ENCODE measurements at regions not wholly inside any gene's neighbourhood (a gene's known extent, or its start where the extent isn't known, plus 50 kb on each side); places are given as distances from the start of the nearest gene placed in this dataset.

GRCh38 chr1:195903203-195903602, 705.0 kb downstream of the KCNT2 start:
- no peak for TF ChIP-seq NFE2L2 (conservative IDR thresholded peaks at IDR 0.05; ENCODE audit: low read length)
- TF ChIP-seq REST (IDR thresholded peaks at IDR 0.05), result no peak
- no peak for TF ChIP-seq CHD4 (IDR thresholded peaks at IDR 0.05; ENCODE audit: borderline replicate concordance)
- TF ChIP-seq EP300 (IDR thresholded peaks at IDR 0.05), result no peak
- TF ChIP-seq MAFK (IDR thresholded peaks at IDR 0.05; ENCODE audit: partially characterized antibody), result no peak
- TF ChIP-seq NR3C1 (IDR thresholded peaks at IDR 0.05), result no peak
- TF ChIP-seq CEBPB (IDR thresholded peaks at IDR 0.05), result no peak
- Histone ChIP-seq H3K4me3 (no peak overlapping the region), H3K27ac (no peak overlapping the region), H3K9me3 (no peaks in the 10 kb centered on the region), H3K4me1 (no peaks in the 10 kb centered on the region), H3K4me2 (no peak overlapping the region)
- 37% methylated on average over 3 of the region's 3 CpGs for WGBS (ENCODE audit: missing lambda C conversion rate)
- ATAC-seq, result no peak
- DNase-seq (ENCODE audit: low read depth in 1 of 2, low spot score in 1 of 2), result no peak
- POLR2A ChIA-PET, result no interaction called here
- CTCF ChIA-PET, result no interaction called here
- FAIRE-seq, result no peak

DNA sequence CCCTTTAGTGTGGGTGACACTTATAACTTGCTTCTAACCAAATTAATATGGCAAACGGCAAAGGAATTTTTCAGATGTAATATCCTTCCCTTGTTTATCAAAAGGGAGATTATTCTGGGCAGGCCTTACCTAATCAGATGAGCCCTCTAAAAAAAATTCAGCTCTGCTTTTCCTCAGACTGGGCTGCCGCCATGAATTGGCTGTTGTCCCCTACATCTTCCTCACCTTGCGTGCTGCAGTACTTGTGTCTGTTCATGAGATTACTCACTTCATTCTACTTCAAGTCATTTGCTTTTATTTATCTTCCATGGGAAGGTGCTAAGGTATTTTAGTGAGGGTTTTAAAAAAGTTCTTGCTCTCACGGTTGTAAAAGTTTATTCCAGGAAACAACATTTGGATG, 705.5 kb downstream of the KCNT2 start:
- H3K4me1 ChIP-seq, result no peaks in the 10 kb centered on the region
- ChIA-PET CTCF (no interaction called here), POLR2A (no interaction called here)
- no peak overlapping the region for H3K4me2 ChIP-seq
- DNase-seq (ENCODE audit: low read depth in 1 of 2, low spot score in 1 of 2), result no peak
- TF ChIP-seq NR3C1 (IDR thresholded peaks at IDR 0.05), result no peak
- TF ChIP-seq FOXS1 (CRISPR knock-in tag; IDR thresholded peaks at IDR 0.05), result no peak
- TF ChIP-seq FOSB (CRISPR knock-in tag; IDR thresholded peaks at IDR 0.05), result no peak
- no peak for TF ChIP-seq RAD21 (conservative IDR thresholded peaks at IDR 0.05 in 1 of 2, IDR thresholded peaks at IDR 0.05 in 1 of 2)
- TF ChIP-seq FOSL2 (IDR thresholded peaks at IDR 0.05), result no peak
- no peak for TF ChIP-seq FOSL2 (CRISPR knock-in tag; IDR thresholded peaks at IDR 0.05)
- TF ChIP-seq NFE2L2 (conservative IDR thresholded peaks at IDR 0.05; ENCODE audit: low read length), result no peak
- no peak for TF ChIP-seq TFCP2L1 (CRISPR knock-in tag; IDR thresholded peaks at IDR 0.05)
- no peak for TF ChIP-seq POLR2A (IDR thresholded peaks at IDR 0.05; ENCODE audit: low read length)
- no peak for TF ChIP-seq KDM5A (IDR thresholded peaks at IDR 0.05)
- TF ChIP-seq, protein P1, sequence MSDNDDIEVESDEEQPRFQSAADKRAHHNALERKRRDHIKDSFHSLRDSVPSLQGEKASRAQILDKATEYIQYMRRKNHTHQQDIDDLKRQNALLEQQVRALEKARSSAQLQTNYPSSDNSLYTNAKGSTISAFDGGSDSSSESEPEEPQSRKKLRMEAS (IDR thresholded peaks at IDR 0.05), result no peak
- TF ChIP-seq JUN (IDR thresholded peaks at IDR 0.05), result no peak
- TF ChIP-seq BHLHE40 (IDR thresholded peaks at IDR 0.05; ENCODE audit: low read depth, low read length), result no peak
- no peak for TF ChIP-seq ZNF302 (CRISPR knock-in tag; IDR thresholded peaks at IDR 0.05)
- ATAC-seq, result no peak
- H3K9me3 ChIP-seq, result no peaks in the 10 kb centered on the region
- no peak overlapping the region for H3K27ac ChIP-seq
- no peak overlapping the region for H3K4me3 ChIP-seq
- WGBS (ENCODE audit: missing lambda C conversion rate), result 70% methylated on average over 4 of the region's 4 CpGs
- FAIRE-seq, result no peak

GRCh38 chr1:195899762-195900352, 708.4 kb downstream of the KCNT2 start:
- ATAC-seq (no peak), DNase-seq (ENCODE audit: low read depth in 1 of 2, low spot score in 1 of 2) (peak in 1 of 2 experiments; percentile 14), FAIRE-seq (no peak)
- TF ChIP-seq, protein P2, sequence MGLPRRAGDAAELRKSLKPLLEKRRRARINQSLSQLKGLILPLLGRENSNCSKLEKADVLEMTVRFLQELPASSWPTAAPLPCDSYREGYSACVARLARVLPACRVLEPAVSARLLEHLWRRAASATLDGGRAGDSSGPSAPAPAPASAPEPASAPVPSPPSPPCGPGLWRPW (IDR thresholded peaks at IDR 0.05), result no peak
- TF ChIP-seq, protein P1 (IDR thresholded peaks at IDR 0.05), result no peak
- TF ChIP-seq EHF (CRISPR knock-in tag; IDR thresholded peaks at IDR 0.05), result no peak
- TF ChIP-seq FOSB (CRISPR knock-in tag; IDR thresholded peaks at IDR 0.05), result no peak
- TF ChIP-seq, protein P3, sequence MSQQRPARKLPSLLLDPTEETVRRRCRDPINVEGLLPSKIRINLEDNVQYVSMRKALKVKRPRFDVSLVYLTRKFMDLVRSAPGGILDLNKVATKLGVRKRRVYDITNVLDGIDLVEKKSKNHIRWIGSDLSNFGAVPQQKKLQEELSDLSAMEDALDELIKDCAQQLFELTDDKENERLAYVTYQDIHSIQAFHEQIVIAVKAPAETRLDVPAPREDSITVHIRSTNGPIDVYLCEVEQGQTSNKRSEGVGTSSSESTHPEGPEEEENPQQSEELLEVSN (IDR thresholded peaks at IDR 0.05; ENCODE audit: borderline replicate concordance, low read depth), result no peak
- no peak for TF ChIP-seq CHD2 (IDR thresholded peaks at IDR 0.05; ENCODE audit: low read length, partially characterized antibody)
- no peak for TF ChIP-seq REST (IDR thresholded peaks at IDR 0.05)
- TF ChIP-seq RARB (CRISPR knock-in tag; IDR thresholded peaks at IDR 0.05), result no peak
- TF ChIP-seq KDM5A (IDR thresholded peaks at IDR 0.05), result no peak
- CTCF ChIA-PET, result interaction anchor here (1.1 kb wide), 1 partner anchor 12 kb away, joined by 3 read pairs; no protein-coding TSS in a partner anchor
- Histone ChIP-seq H3K9me3 (no peaks in the 10 kb centered on the region), H3K4me1 (no peaks in the 10 kb centered on the region), H3K27ac (no peak overlapping the region), H3K4me2 (no peak overlapping the region), H3K4me3 (no peak overlapping the region)
- POLR2A ChIA-PET, result no interaction called here
- WGBS (ENCODE audit: missing lambda C conversion rate), result 12% methylated on average over 1 of the region's 1 CpG

Data from A549 (cell line).